Inferior parietal cortex (tissue), 1 donor: ENCODE measurements at regions not wholly inside any gene's neighbourhood (a gene's known extent, or its start where the extent isn't known, plus 50 kb on each side); places are given as distances from the start of the nearest gene placed in this dataset.

Experiments used
- DNase-seq: peaks from one replicate; pipeline ENCODE4 v3.0.0-alpha.2; 2016; ENCODE audit errors: extremely low spot score

- no peak for DNase-seq
These were observed 147.5 kb upstream of the B3GAT1 start for GRCh38 chr11:134559602-134559962.

GRCh38 chr11:134558916-134559601 lies 147.0 kb upstream of the B3GAT1 start:
- no peak for DNase-seq

GRCh38 chr11:134558258-134558835 lies 146.3 kb upstream of the B3GAT1 start:
- no peak for DNase-seq

GRCh38 chr11:134557571-134558257 lies 145.7 kb upstream of the B3GAT1 start:
- DNase-seq, result no peak

DNA sequence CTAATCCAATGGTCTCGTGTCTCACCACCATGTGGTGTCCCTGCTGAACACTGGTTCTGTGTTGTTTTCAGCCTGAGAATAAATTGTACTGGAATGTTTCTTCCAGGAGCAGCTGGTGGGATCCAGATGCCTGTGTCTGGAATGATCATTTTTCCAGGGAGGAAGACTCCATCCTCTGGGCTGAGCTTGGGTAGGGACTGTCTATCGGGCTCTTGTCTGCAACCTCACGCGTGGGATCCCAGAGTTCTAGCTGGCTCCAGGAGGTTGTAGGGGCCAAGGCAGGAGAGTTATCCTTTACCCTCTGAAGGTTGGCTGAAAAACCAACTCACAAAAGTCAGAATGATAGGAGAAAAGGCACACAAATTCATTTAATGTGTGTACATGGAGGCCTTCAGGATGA lies 144.1 kb upstream of the B3GAT1 start:
- no peak for DNase-seq

DNA sequence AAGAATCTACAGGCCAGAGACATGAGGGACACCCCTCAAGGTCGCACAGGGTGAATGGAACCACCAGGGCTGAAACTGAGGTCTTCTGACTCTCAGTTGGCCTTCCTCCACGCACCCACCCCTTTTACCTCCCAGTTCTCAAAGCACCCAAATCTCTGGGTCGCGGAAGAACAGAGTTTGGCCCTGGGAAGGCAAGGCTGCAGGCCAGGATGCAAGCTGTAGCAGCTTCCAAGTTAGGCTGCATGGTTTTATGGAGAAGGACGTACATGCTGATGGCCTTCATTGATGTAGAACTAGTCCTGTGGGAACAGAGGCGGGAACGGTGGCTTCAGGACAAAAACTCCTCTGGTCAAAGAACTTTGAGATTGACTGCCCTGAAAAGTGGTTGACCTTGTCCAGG lies 143.5 kb upstream of the B3GAT1 start:
- no peak for DNase-seq

GRCh38 chr11:134554861-134555260 lies 142.8 kb upstream of the B3GAT1 start:
- no peak for DNase-seq

DNA sequence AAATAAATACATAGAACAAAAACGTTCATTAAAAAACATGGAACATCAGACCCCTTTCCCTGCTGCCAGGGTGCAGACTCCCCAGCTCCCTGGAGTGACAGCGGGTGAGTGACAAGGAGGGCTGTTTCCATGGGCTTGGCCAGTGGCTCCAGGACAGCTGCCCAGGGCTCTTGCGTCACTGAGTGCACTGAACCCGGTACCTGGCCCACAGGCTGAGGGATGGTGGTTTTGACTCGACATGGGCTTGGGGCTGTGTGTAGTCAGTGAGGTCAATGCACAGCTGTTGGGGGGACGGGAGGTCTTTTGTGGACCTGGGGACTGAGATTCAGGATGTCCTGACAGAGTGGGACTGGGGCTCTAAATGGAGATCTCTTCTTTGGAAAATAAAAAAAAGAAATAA lies 142.1 kb upstream of the B3GAT1 start:
- DNase-seq, result no peak

DNA sequence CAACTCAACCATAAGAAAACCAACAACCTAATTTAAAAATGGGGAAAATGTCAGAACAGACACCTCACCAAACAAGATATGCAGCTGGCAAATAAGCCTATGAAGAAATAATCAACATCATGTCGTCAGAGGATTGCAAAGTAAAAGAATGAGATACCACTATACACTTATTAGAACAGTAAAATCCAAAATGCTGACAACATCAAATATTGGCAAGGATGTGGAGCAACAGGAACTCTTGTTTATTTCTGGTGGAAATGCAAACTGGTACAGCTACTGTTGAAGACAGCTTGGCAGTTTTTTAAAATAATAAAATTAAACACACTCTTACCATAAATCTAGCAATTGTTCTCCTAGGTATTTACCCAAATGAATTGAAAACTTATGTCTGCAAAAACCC lies 140.7 kb upstream of the B3GAT1 start:
- no peak for DNase-seq

- DNase-seq, result no peak
These were observed 133.5 kb upstream of the B3GAT1 start for GRCh38 chr11:134545521-134545920.

DNA sequence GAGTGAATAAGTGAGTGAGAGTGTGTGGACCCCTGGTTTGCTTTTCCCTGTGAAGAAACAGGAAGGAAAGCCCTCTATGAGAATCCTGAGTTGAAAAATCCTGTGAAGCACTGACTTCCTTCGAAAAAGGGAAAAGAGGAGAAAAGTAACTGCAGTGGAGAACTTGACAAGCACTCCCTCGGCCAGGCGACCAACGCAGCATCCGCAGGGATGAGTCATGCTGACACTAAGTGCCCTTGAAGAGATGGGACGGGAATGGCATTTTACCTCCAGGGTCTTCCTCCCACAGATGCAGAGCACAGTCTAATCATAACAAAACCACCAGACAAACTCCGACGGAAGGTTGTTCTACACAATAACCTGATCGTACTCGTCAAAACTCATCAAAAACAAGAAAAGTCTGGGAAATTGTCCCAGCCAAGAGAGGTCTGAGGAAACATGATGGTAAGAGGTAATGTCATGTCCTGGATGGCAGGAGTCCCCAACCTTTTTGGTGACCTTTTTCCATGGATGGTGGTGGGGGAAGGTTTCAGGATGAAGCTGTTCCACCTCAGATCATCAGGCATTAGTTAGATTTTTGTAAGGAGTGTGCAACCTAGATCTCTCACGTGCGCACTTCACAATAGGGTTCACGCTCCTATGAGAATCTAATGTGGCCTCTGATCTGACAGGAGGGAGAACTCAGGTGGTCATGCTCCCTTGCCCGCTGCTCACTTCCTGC lies 132.2 kb upstream of the B3GAT1 start:
- no peak for DNase-seq

DNA sequence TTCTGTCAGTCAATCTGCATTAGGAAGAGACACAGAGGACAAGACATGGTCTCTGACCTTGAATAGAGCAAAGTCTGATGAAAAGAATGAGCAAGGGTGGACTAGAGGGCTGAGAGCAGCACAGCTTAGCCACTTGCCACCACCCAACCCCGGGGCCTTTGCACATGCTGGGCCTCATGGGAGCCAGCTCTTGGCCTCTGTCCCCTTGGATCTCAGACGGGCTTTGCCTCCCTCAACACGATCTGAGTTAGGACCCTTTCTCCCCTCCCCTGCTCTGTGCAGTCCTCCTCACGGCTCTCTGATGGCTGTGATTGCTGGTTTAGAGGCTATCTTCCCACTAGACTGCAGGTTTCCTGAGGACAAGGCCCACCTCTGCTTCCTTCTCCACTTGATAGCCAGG lies 131.6 kb upstream of the B3GAT1 start:
- no peak for DNase-seq

DNA sequence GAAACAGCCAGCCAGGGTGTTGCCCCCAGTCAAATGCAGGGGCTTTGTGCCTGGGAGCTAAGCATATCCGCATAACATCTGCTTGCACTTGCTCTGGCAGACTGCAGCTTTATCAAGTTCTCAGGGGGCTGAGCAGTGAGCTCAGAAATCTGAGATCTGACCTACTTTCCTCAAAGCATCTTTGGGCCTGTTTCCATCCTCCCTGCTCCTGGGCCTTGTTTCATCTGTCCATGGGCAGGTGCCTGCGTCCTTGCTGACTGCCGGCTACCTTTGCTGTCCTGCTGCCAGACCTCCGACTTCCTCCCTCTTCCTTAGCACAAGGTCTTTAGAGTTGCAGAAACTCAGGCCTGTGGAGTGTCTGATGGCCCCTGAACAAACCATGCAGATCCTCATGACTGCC lies 131.2 kb upstream of the B3GAT1 start:
- no peak for DNase-seq

- no peak for DNase-seq
These were observed 130.5 kb upstream of the B3GAT1 start for GRCh38 chr11:134542401-134543165.

GRCh38 chr11:134541951-134542350 lies 129.9 kb upstream of the B3GAT1 start:
- no peak for DNase-seq

DNA sequence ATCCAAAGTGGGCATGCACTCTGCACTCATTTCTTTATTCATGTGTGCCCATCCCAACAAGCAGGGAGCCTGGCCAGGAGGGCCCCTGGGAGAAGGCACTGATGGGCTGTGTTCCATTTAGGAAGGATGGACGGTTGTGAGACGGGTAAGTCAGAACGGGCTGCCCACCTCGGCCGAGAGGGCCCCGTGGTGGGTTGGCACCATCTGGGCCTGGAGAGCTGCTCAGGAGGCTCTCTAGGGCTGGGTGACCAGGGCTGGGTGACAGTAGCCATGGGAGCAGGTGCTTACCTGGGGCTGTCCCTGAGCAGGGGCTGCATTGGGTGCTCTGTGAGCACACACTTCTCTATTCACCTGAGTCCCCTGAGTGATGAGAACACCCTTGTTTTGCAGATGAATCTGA lies 129.3 kb upstream of the B3GAT1 start:
- no peak for DNase-seq

DNA sequence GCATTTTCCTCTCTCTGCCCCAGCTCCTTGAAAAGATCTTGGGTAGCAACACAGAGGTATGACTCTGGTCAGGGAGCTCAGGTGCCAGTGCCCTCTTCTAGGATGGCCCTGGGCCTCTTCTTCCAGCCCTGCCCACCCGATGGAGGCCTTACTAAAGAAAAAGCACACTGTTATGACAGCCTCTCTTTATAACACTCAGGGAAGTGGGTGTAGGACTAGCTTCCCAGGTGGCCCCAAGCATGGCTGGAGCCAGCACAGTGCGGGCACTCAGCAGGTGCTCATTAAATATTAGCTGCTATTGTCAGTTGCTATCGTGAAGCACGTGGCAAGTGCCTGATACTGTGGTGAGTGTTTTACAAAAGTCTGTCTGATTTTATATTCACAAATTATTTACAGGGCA lies 127.2 kb upstream of the B3GAT1 start:
- DNase-seq, result no peak

DNA sequence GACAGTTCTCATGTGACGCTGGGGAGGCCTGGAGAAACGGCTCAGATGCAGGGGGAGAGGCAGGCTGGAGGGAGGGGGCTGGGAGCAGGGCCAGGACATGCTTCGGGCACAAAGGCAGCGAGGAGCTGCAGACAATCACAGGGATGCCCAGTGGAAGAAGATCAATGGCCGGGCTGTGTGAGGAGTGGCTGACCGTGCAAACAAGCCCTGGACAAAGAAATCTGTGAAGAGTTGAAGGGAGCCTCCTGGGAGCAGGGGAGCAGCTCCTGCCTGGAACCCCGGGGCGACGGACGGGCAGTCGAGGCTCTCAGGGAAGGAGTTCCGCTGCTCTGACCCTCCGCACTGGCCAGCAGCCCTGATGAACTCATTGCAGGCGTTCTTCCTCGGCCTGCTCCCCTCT lies 126.7 kb upstream of the B3GAT1 start:
- DNase-seq, result no peak

GRCh38 chr11:134537941-134538340 lies 125.9 kb upstream of the B3GAT1 start:
- DNase-seq, result no peak

- no peak for DNase-seq
These were observed 125.3 kb upstream of the B3GAT1 start for GRCh38 chr11:134537296-134537695.

GRCh38 chr11:134536677-134537076 lies 124.6 kb upstream of the B3GAT1 start:
- no peak for DNase-seq

DNA sequence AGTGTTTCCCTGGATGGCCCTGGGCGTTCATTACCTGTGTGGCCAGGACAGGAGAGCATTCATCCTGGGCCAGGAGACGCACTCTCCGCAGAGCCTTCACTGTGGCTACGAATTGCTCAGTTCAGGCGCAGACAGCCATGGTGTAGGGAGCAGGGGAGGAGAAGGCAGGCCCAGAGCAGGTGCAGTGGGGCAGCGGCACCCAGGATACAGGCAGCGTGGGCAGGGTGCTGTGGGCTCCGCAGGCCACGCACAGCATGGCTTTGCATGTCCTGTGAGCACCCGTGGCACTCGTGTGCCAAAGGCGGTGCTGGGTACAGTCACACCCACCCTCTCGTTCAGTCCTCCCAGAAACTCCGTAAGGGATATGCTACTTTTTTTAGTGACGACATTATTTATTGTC lies 124.2 kb upstream of the B3GAT1 start:
- no peak for DNase-seq
